Naive B cell (primary cell): ENCODE measurements at regions not wholly inside any gene's neighbourhood (a gene's known extent, or its start where the extent isn't known, plus 50 kb on each side); places are given as distances from the start of the nearest gene placed in this dataset.

ENCODE experiments used
- ATAC-seq, 2 donors: fragments of 150-1000 bp; cut with Tn5 transposase; 2 replicates each; pipeline ENCODE4 v1.10.0; 2021; ENCODE audit warnings: low read depth in 2 of 2, mild to moderate bottlenecking in 2 of 2, moderate library complexity in 2 of 2
- DNase-seq: peaks from one replicate; pipeline ENCODE4 v3.0.0; 2022
- H3K27ac Mint-ChIP-seq, 6 donors: one replicate each; pipeline ENCODE4 v1.8.0; 2020 to 2022; ENCODE audit warnings: mild to moderate bottlenecking in 6 of 6, mixed read lengths in 6 of 6, moderate library complexity in 5 of 6, inconsistent platforms in 2 of 6
- H3K27me3 Mint-ChIP-seq, 3 donors: one replicate each; pipeline ENCODE4 v1.8.0; 2021 to 2022; ENCODE audit warnings: mixed read lengths in 3 of 3, mild to moderate bottlenecking in 1 of 3
- H3K36me3 Mint-ChIP-seq, 2 donors: one replicate each; pipeline ENCODE4 v1.8.0; 2020 to 2022; ENCODE audit warnings: mixed read lengths in 2 of 2, inconsistent platforms in 1 of 2, mild to moderate bottlenecking in 1 of 2
- H3K4me1 Mint-ChIP-seq, 3 donors: one replicate each; pipeline ENCODE4 v1.8.0; 2020 to 2022; ENCODE audit warnings: mixed read lengths in 3 of 3, inconsistent platforms in 1 of 3, mild to moderate bottlenecking in 1 of 3, moderate library complexity in 1 of 3
- H3K4me3 Mint-ChIP-seq, 8 donors: one replicate each; pipeline ENCODE4 v1.8.0; 2020 to 2022; ENCODE audit warnings: mild to moderate bottlenecking in 8 of 8, mixed read lengths in 8 of 8, moderate library complexity in 8 of 8, inconsistent platforms in 2 of 8
- H3K9me3 Mint-ChIP-seq, 7 donors: one replicate each; pipeline ENCODE4 v1.8.0; 2020 to 2022; ENCODE audit warnings: mixed read lengths in 7 of 7, mild to moderate bottlenecking in 5 of 7, inconsistent platforms in 2 of 7, moderate library complexity in 1 of 7

- DNase-seq (no peak), ATAC-seq (no peak)
- no peak overlapping the region for H3K4me3 Mint-ChIP-seq
- H3K27ac Mint-ChIP-seq = no peak overlapping the region
- H3K27me3 Mint-ChIP-seq = peaks cover 4 to 10% (median 8%) of the 10 kb centered on the region in 3 donors
- peaks cover 0 to 7% (median 0%) of the 10 kb centered on the region in 7 donors for H3K9me3 Mint-ChIP-seq
- H3K4me1 Mint-ChIP-seq = no peaks in the 10 kb centered on the region
- no peaks in the 10 kb centered on the region for H3K36me3 Mint-ChIP-seq
Observed at GRCh38 chr13:73138276-73138637, 79.5 kb downstream of the KLF5 start.

- Mint-ChIP-seq H3K4me1 (no peaks in the 10 kb centered on the region), H3K27ac (no peak overlapping the region), H3K4me3 (no peak overlapping the region), H3K9me3 (peaks cover 0 to 6% (median 3%) of the 10 kb centered on the region in 7 donors), H3K27me3 (peaks cover 0 to 6% (median 4%) of the 10 kb centered on the region in 3 donors), H3K36me3 (no peaks in the 10 kb centered on the region)
- ATAC-seq (no peak), DNase-seq (no peak)
Observed at GRCh38 chr13:73136776-73137175, 78.0 kb downstream of the KLF5 start.

- ATAC-seq (no peak), DNase-seq (no peak)
- Mint-ChIP-seq H3K9me3 (peaks cover 0 to 6% (median 3%) of the 10 kb centered on the region in 7 donors), H3K4me3 (no peak overlapping the region), H3K27ac (no peak overlapping the region), H3K4me1 (no peaks in the 10 kb centered on the region), H3K36me3 (no peaks in the 10 kb centered on the region), H3K27me3 (peaks cover 0 to 7% (median 4%) of the 10 kb centered on the region in 3 donors)
Observed at GRCh38 chr13:73133531-73133930, 74.7 kb downstream of the KLF5 start.

GRCh38 chr13:73131247-73131646 is 72.4 kb downstream of the KLF5 start:
- peaks cover 0 to 7% (median 0%) of the 10 kb centered on the region in 3 donors for H3K27me3 Mint-ChIP-seq
- H3K4me3 Mint-ChIP-seq = no peak overlapping the region
- H3K27ac Mint-ChIP-seq = no peak overlapping the region
- H3K36me3 Mint-ChIP-seq = no peaks in the 10 kb centered on the region
- no peak for DNase-seq
- no peak for ATAC-seq
- no peaks in the 10 kb centered on the region for H3K4me1 Mint-ChIP-seq
- H3K9me3 Mint-ChIP-seq = peaks cover 0 to 6% (median 3%) of the 10 kb centered on the region in 7 donors

GRCh38 chr13:73129023-73129422 is 70.2 kb downstream of the KLF5 start:
- peaks cover 0 to 7% (median 0%) of the 10 kb centered on the region in 3 donors for H3K27me3 Mint-ChIP-seq
- H3K4me3 Mint-ChIP-seq = no peak overlapping the region
- ATAC-seq (no peak), DNase-seq (no peak)
- peaks cover 0 to 4% (median 2%) of the 10 kb centered on the region in 7 donors for H3K9me3 Mint-ChIP-seq
- no peaks in the 10 kb centered on the region for H3K4me1 Mint-ChIP-seq
- no peak overlapping the region for H3K27ac Mint-ChIP-seq
- H3K36me3 Mint-ChIP-seq = no peaks in the 10 kb centered on the region
